GM18507 (cell line): ENCODE measurements at regions not wholly inside any gene's neighbourhood (a gene's known extent, or its start where the extent isn't known, plus 50 kb on each side); places are given as distances from the start of the nearest gene placed in this dataset.

Source experiments
- DNase-seq: peaks from one replicate; pipeline ENCODE4 v3.0.0; 2011; ENCODE audit warnings: low read depth; ENCODE audit not compliant: insufficient read length; ENCODE audit errors: extremely low spot score
- FAIRE-seq: peaks from 2 replicates; lab custom pipeline; 2011; peaks lifted over from hg19 to GRCh38; lab: Jason Lieb, UNC

DNA sequence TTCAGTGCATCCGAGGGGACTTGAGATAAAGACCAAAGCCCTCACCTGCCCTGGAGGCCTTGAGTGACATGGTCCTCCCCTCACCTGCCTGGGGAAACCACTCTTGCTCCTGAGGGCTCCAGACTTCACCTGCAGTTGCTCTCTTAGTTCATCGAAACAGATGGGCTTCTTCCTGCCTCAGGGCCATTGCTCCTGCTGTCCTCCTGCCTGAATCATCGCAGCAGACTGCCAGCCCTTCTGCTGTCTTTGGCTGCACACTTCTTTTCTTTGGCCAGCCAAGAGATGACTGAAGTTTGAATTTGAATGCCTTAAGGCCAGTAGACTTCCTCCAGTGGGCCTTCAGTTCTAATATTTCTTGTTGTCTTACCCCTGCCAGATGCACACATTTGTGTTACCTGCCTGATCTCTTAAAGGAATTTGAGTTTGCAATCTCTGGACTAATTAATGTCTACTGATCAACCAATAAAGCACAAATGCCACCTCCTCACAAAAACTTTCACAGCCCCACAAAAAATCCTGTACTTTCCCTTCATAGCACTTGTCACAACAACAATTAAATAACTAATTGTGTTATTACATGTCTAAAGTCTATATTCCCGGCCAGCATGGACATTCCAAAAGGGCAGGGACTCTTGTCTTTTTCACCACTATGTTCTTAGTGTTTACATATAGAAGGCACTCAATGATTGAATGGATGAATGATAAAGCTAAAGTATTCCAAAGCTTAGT is 56.7 kb upstream of the SGK1 start:
- FAIRE-seq: no peak
- no peak for DNase-seq

DNA sequence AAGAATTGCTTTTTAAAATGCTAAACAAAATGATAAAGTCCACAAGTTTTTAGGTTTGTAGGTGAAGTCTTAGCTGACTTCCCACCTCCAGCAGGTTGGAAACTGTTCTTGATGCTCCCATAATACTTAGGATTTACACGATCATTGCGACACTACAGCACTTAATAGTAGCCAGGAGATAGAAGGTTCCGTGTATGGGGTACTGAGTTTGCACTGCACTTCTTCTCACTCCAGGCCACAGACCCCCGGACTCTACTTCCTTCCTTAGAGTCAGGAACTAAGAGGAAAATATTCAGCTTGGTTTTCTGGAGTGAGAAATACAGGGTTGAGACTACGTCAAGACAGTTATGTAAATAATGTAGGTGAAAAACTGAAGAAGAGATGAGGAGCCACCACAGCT is 56.1 kb upstream of the SGK1 start:
- FAIRE-seq (no peak), DNase-seq (no peak)

DNA sequence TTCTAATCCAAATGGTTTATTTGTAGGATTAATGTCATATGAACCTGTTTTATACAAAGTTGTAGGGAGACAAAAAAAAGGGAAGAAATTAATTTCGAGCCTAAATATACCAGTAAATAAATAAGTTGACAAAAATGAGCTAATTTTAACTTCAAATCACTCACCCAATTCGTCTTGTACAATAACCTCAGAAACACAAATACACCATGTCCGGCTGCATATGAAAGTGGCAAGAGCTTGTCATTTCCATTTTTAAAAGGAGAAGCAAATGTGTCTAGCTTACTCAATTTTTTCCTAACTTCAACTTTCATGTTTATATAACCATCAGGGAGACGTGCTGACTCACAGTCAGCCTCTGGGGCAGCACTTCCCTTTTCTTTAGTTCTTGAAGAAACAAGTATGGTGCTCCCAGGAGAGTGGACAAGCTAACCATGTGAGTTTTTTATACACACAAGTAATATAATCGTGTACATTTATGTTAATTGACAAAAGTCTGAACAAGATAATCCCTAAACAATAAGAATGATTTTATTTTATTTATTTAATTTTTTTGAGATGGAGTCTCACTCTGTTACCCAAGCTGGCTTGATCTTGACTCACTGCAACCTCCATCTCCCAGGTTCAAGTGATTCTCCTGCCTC is 55.5 kb upstream of the SGK1 start:
- peak; percentile 92 for FAIRE-seq
- peak; percentile 45 for DNase-seq

DNA sequence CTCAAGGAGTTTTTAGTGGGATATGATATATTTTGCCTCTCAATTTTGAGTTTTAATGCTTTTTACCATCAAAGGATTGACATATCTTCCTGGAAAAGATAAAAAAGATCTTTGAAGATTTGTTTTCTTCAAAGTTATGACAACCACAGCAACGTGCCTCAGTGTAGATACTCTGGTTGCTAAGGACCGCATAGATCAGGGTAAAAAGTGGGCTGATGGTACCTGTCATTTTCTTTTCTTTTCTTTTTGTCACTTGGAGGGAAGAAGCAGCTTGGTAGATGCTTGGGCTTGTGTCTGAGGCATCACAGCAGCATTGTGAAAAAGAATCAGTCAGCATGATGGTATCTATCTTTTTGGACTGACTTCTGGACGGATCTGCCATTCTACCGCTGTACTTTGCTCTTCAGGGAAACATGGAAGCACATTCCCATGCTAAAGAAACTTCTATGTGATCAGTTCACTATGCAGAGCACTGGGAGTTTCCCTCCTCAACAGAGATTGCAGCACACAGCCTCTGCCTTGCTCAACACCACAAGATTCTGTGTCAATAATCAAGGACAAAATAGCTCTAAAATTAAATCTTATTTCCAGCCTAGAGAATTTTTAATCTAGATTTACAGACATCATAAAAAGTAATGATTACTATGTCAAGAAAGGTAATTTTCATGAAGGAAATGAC is 54.8 kb upstream of the SGK1 start:
- FAIRE-seq: no peak

DNA sequence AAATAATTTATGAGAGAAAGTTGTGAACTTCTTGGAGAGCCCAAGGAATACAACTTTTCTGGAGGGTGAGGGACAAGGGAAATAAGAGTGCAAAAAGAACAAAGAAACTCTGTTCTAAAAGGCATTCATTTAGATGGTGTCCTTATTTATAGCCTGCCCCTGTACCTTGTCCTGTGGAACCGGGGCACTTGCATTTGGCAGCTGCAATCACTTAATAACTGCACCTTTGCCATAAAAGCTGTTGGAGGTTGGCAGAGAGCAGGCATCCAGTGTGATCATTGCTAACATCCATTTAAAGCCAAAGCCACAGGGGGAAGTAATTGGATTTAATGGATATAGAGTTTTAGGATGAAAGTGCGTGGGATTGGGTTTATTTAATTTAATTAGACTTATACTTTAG is 50.8 kb upstream of the SGK1 start:
- FAIRE-seq: no peak
- no peak for DNase-seq

More for the DNA sequence above, 54.8 kb upstream of the SGK1 start:
- no peak for DNase-seq
